GM21786 (cell line): ENCODE measurements at regions not wholly inside any gene's neighbourhood (a gene's known extent, or its start where the extent isn't known, plus 50 kb on each side); places are given as distances from the start of the nearest gene placed in this dataset.

Experiments
- ATAC-seq: cut with Tn5 transposase; IDR thresholded peaks from one replicate; pipeline ENCODE4 v1.9.1; 2021; ENCODE audit not compliant: unreplicated experiment

DNA sequence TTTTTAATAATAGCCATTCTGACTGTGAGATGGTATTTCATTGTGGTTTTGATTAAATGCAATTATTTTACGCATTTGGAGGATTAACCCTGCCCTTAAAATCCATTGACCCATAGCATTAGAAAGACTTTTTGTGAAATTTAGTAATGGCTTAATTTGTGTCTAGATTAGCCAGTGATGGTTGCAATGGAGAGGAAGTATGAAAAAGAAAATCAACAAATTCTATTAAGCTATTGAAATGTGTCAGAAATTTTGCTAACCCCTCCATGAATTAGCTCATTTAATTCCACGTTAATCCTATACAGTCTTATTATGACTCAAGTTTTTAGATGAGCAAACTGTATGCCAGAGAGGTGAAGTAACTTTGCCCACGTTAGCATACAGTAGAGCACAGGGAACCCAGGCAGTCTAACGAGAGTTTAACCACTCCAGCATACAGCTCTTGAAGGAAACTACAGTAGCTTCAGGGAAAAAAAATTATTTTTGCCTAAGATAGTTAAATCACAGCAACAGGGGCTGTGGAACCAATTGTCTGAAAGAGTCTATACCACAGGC lies 158.2 kb upstream of the PPP2R2B start:
- no peak for ATAC-seq

DNA sequence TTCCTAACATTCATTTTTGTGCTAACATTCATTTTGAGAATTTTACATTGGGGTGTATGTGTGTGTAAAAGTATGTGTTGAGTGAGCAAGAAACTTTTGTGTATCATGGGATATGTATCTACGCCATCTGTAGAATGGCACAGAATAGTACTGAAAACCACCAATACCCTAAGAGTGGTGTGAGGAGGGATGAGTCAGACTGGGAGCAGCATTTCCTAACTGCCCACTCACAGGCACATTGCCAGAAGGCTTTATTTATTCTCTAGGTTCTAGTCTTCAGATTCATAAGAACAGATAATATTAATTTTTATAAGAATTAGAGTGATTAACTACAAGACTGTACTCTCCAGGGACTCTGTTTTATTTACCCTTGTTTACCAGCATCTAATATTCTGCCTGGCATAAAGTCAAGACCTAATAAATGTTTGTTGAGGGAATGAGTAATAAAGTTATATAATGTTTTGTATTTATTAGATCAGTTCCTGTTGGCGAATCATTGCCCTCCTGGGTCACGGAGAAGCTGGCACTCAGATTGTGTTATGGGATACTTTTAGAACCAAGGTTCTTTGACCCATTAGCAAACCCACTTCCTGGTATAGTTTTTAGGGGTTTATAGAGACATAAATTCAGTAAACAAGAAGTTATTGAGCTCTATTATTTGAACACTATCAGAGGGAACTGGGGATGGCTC lies 159.1 kb upstream of the PPP2R2B start:
- ATAC-seq: no peak

DNA sequence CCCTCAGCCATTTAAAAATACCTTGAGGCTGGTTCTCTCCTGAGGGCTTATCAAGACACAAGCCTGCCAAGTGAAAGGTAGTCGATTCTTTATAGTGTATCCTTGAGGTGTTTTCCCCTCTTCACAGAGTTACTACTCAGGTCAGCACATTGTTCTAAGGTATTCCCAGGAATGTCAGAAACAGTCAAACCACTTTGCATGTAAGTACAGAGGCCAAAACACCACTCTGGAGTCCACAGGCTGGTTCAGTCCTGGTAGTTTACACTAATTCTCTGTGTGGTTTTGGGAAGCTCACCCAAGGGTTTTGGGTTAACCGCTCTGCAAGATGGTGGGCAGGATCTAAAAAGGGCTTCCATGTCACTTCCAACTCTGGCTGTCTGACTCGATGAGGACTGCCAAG lies 162.3 kb upstream of the PPP2R2B start:
- ATAC-seq: no peak

DNA sequence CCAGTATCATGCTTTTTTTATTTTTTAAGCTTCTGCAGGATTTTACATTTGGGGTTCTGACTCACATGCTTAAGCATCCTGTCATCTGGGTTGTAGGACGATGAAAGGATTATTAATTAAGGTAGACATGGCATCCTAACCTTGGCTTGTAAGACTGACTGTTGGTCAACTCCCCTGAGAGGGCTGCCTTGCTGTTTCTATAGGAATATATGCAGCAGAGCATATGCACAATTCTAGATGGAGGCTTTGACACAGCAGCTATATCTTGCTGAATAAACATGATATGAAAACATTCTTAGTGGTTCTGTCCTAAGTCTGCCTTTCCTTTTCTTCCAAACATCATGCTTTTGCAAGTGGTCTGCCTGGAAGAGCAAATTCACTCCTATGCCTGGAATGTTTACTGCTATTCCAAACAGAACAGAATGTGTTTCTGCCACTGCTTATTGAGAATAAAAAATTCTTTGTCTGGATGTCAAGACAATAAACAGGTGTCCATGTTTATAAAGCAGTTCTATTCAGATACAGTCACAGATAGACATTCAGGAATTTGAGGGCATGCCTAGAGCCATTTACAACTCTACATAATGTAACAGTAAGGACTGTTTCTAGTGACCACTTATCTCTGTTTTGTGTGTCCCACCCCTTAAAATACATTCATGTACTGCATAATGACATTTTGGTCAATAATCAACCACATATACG lies 166.2 kb upstream of the PPP2R2B start:
- no peak for ATAC-seq

DNA sequence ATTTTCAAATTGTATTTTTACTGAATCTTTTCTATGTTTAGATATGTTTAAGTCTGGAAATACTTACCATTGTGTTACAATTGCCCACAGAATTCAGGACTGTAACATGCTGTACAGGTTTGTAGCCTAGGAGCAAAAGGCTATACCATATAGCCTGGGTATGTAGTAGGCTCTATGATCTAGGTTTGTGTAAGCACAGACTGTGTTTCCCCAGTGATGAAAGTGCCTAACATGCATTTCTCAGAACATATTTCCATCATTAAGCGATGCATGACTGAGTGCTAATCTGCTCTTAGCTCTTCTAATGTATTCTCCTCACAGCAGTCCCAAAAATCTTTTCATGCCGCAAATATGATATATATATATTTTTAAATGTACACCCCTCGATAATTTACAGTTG lies 166.7 kb upstream of the PPP2R2B start:
- no peak for ATAC-seq

DNA sequence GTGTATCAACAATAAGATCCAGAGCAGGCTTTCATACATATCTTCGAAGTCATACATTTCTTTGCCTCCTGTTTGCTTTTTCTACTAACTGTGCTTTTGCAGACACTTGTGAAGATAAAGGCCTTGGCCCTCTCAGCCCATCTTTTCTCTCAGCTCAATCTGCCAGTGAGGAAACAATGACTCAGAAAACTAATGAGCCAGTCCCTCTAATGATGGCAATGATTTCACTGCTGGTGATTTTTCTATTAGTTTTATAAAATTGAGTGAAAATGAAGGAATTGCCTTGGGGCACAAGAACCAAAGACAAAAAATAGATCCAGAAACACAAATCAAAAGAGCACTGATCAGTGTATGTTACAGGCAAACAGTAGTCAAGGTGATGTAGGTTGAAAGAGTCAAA lies 167.7 kb upstream of the PPP2R2B start:
- no peak for ATAC-seq

DNA sequence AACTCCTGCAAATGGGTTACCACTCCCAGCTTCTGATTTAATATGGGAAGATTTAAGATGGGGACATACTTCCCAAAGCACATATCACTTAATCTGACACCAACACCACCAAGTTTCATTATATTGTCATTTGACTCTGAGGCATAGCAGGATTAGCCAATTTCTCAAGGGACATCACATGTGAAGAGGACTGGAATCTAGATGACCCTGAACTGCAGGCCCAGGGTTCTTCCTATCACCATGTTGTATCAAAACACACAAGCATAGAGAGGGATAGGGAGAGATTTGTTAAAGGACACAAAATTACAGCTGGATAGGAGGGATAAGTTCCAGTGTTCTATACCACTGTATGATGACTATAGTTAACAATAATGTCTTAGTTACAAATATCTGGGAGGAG lies 168.3 kb upstream of the PPP2R2B start:
- ATAC-seq: no peak

DNA sequence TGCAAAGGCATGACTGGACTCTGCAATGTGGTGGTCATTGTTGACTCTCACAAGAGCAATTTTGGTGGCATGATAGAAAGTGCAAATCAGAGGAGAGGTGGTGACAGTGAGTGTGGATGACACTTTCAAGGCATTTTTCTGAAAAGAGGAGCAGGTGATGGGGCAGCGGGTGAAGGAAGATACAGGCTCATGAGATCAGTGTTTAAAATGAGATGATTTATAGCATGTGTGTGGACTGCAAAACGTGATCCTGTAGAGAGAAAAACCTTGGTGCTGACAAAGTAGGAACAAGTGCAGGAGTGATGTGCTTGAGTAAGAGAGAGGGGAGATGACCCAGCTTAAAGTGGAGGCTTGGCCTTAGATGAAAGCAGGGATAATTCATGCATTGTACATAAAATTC lies 171.2 kb upstream of the PPP2R2B start:
- no peak for ATAC-seq

DNA sequence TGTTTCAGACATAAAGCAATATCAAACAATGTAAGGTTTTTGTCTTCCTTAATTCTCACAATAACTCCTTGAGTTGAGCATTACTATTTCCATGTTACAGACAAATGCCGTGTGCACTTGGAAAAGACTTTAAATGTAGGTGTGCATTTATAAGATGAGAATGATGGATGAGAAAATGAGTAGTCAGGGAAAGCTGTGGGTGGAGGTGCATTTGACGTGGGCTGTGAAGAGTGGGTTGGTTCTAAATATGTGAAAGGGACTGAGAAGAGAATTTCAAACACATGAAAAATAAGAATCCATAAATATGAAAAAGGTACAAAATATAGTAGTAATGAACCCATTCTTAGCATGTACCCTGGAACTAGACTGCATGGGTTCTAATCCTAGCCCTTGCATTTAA lies 171.6 kb upstream of the PPP2R2B start:
- no peak for ATAC-seq

DNA sequence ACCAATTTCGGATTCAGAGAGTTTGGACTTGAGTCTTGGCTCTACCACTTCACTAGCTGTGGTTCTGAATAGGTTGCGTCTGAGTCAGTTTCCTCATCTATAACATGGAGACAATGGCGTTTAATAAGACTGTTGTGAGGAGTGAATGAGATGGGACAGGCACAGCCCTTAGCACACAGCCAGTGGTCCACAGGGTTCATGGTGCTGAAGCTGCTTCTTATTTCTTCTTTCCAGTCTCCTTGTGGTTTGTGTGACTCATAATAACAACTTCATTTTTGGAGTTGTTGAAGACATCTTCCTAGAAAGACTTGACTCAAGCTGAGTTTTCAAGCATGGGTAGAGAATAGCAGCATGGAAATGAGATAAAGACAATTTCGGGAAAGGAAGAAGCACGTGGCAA lies 172.6 kb upstream of the PPP2R2B start:
- no peak for ATAC-seq

DNA sequence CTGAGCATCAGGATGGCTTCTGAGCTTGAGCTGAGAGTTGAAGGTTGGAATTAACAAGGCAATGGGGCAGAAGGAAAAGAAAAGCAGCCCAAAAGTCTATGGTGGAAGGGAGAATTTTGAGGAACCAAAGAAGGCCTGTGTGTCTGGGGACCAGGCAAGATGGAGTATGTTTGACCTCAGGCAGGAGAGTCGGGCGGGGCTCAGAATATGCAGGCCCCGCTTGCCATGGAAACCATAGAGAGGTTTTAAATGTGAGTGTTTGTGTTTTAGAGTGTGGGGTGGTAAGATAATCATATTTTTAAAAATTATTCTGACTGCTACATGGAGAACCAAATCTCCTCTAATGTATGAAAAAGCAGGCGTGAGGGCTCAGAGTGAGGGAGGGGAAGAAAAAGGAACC lies 174.0 kb upstream of the PPP2R2B start:
- ATAC-seq: no peak

DNA sequence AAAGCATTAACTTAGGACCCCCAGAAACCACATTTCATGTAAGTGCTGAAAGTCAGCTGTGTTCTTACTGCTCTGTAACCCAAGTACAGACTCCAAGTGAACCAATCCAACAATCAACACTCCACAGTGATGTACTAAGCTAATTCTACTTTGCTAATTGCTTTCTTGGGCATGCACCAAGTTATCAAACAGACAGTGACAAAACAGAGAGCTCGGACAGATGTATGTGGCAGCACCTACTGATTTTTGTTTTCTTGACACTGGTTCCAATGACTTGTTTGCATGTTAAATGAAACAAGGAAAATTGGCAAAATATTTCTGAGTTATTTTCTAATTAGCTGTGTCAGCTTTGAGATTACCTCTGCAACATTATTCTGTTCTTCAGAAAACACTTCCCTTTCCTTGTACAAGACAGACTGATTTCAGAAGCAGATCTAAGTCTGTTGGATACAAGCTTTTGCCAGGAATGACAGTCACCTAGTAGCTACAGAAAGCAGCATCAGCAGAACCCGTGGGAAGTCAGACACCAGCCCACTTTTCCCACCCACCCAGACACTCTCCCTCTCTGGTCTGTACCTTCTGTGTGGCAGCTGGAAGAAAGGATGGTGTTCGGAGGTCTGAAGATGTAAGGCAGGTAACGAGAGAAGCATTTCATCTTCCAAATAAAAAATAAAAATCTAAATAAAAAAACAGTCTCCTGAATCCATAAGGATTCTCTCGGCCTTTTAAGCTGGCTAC lies 176.7 kb upstream of the PPP2R2B start:
- ATAC-seq: no peak

DNA sequence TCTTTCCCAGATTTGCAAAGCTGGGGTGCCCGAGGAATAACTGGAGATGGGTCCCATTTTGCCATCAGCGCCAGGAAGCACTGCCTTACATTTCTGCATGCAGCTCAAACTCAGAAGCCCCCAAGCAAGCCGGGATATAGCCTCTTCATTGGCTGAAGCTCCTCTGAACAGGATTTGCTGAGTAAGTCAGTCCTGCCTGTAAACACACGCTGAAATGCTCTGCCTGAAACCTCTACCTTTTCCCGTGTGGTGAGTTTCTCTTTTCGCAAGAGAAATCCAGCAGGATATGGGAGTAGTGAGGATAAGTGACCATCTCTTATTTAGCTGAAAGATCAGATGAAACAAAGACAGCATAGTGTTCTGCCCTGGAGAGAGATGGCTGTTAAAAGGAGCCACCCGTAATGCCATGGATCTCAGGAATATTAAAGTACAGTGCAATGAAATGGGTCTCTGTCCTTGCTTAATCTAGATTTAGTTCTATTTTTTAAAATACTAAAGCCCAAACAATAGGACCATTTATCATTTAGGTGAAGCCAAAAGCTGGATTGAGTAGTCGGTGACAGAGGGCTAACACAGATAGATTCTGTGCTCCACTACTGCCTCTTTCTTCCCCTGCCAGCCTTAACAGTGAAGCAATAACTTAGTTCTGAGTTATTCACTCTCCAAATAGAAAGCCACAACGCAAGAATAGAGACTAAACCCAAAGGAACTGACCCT lies 177.5 kb upstream of the PPP2R2B start:
- no peak for ATAC-seq

DNA sequence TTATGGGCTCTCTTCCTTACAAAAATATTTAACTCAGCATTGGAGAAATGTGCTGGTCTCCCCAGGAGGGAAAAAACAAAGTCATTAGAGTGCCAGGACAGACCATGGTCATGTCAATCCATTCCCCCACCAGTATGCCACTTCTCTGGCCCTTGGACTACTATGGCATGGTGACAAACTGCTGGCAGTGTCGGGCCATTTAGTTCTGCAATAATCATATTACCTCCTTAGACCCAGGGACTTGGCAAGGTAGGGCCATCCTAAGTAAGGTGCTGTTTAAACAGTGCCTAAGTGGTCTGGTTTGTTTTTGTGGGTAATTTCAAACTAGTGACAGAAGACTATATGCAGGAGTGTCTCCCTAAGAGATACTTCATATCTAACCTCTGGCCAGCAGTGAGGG lies 177.8 kb upstream of the STK32A start:
- ATAC-seq: no peak

DNA sequence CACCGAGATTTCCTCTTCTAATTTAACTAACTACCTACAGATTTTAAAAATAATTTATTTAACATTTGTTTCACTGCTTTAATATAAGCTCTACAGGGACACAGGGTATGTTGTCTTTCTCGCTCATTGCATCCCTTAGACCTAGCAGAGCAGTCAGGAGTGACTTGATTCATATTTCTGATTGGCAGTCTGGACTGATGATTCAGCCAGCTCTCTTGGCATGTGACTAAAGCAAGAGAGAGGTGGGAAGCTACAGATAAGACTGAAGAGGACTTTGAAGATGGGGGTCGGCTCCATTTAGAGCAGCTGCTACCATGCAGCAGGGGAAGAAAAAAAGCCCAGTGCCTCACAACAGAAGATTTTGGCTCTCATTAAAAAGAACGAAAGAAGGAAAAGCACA lies 173.4 kb upstream of the STK32A start:
- ATAC-seq: no peak

DNA sequence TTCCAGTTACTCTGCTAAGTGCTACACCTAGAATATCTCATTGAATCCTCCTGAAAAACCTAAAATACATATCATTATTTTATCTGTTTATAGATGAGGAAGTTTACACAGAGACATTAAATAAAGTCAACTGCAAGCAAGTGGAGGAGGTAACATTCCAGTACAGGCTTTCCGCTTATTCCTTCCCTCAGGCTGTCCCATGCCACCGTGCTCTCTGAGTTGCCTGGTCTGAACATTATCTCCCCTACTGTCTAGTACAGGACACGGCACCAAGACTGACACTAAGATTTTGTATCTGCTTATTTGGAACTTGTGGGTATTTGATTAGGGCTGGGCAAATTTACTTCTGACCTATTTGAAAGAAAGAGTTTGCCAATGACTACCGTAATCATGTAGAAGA lies 172.4 kb upstream of the STK32A start:
- ATAC-seq: no peak

DNA sequence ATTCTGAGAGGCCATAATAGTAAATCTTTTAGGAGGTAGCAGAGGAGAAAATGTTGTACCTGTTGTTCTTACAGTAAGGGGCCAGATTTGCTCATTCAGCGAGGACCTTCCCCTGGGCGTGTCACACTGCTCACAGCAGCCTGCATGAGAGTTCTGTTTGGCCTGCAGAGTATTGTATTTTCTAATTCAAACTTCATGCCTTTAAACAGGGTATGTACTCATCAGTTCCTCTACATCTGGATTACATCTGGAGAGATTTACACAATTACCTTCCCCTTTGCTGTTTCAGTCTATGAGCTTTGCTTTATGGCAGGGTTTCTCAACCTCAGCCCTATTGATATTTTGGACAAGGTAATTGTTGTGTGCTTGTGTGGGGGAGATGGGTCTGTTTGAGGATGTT lies 170.9 kb upstream of the STK32A start:
- ATAC-seq: no peak

DNA sequence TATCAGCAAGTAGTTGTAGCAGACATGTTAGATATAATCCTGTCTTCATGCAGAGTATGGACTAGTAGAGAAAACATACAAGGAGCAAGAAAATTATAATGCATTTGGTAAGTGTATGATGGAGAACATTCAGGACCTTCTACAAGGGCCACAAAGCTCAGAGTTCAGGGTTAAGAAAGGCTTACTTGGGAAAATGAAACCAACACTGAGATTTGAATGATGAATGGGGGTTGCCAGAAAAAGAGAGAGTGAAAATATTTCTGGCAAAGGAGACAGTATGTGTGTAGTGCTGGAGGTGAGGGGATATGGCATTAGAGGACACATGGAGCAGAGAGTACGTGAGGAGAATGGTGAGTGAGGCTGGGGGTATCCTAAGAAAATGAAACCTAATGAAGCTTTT lies 169.8 kb upstream of the STK32A start:
- peak; percentile 81 for ATAC-seq

DNA sequence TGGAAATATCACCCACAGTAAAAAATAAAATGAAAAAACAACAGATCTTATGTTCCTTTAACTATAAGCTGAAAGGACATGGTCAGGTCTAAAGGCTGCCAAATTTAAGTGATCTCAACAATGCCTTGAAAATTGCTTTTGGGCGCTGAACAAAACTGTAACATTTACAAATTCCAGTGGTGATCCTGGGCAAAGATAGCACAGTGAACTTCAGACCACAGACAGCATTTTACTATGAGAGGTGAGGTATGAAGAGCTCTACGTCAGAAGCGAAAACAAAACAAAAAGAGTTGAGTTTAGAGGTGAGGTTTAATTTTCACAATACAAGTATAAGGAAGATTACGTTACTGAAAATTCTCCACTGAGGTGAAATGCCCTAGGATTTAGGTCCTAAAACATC lies 165.8 kb upstream of the STK32A start:
- no peak for ATAC-seq

DNA sequence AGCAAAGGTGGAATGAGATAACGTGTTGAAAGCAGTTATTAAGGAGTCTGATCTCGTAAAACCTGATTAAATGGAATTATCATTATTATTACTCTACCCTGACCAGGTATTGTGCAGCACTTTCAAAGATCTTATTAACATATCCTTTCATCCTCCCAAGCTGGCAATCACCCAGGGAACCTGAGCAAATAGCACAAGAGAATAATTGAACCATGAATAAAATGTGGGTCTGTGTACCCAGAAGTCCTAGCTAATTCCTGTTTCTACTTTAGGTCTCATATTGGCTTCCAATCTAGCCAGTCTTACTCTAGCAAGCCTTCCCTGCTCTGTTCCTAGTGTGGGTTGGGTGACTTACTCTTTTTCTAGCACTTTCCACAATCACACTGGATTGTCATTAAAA lies 162.2 kb upstream of the STK32A start:
- ATAC-seq: no peak

DNA sequence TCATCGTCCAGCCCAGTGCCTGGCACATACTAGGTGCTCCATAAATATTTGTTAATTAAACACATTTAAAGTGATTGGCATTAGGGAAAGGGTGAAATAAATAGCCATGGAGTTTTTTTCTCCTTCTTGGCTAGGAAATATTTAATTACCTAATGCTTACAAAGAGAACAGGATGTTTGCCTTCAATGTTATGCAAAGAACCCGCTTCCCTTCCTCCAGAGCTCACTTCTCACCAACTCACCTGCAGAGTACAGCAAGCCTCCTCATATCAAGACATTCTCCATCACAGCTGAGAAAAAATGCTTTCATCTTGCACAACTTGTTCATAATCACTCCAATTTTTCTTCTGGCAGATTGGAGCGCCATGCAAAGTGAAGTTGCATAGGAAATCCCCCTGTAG lies 161.7 kb upstream of the STK32A start:
- no peak for ATAC-seq
